HepG2 (cell line): ENCODE measurements at regions not wholly inside any gene's neighbourhood (a gene's known extent, or its start where the extent isn't known, plus 50 kb on each side); places are given as distances from the start of the nearest gene placed in this dataset.

Experiments used
- ATAC-seq: fragments of 200-7000 bp; cut with Tn5 transposase; 3 replicates; pipeline ENCODE4 v1.9.1; 2020; ENCODE audit warnings: mild to moderate bottlenecking, moderate library complexity
- BruUV-seq: library from RNA; stranded (reverse); fragments of 400-500 nt; replicated peaks from 2 replicates; lab custom pipeline; 2021; lab: Mats Ljungman, UMichigan
- CTCF ChIA-PET: fragments of 300-600 bp; formaldehyde crosslinking; extraction: SDS; loops from one replicate; lab custom pipeline; 2021; ENCODE audit warnings: low total read pairs, inconsistent platforms, low intra/inter-chr PET ratio; lab: Yijun Ruan, JAX
- POLR2A ChIA-PET: fragments of 350-600 bp; sonication (Branson Sonifier 250); formaldehyde crosslinking; loops from one replicate; lab custom pipeline; 2020; ENCODE audit warnings: antibody characterized with exemption, inconsistent platforms; lab: Yijun Ruan, JAX
- DNase-seq: peaks from one replicate; pipeline ENCODE4 v3.0.0-alpha.2; 2015; ENCODE audit warnings: low spot score
- FAIRE-seq: peaks from 3 replicates; lab custom pipeline; 2011; peaks lifted over from hg19 to GRCh38; lab: Jason Lieb, UNC
- H2AFZ ChIP-seq: one replicate; pipeline ENCODE4 v1.6.1; 2011; ENCODE audit warnings: low read length, inconsistent platforms
- H3K27ac ChIP-seq: fragments of 300-600 bp; 3 replicates; pipeline ENCODE4 v1.8.0; 2011; ENCODE audit warnings: mixed run types, mild to moderate bottlenecking, mixed read lengths, low read length, inconsistent platforms; ENCODE audit not compliant: insufficient read depth; ENCODE audit errors: extremely low read length
- H3K27me3 ChIP-seq, 2 experiments: fragments of 200-600 bp in 1 of 2; 2 replicates in 1 of 2; 3 replicates in 1 of 2; pipeline versions ENCODE4 v1.6.0 to v1.8.0; 2011; ENCODE audit warnings: low read length in 2 of 2, mild to moderate bottlenecking in 2 of 2, moderate library complexity in 2 of 2, inconsistent platforms in 1 of 2; ENCODE audit not compliant: insufficient read depth in 2 of 2, control insufficient read depth in 1 of 2
- H3K36me3 ChIP-seq, 2 experiments: fragments of 200-600 bp in 1 of 2; replicated peaks in 1 of 2; 2 replicates in 1 of 2; 3 replicates in 1 of 2; pipeline versions ENCODE4 v1.5.1 to v1.8.0; 2011; ENCODE audit warnings: low read length in 2 of 2, inconsistent platforms in 1 of 2; ENCODE audit not compliant: insufficient read depth in 2 of 2, control insufficient read depth in 1 of 2
- H3K4me1 ChIP-seq: 2 replicates; pipeline ENCODE4 v1.5.1; 2012; ENCODE audit warnings: low read length, inconsistent platforms; ENCODE audit not compliant: insufficient read depth
- H3K4me2 ChIP-seq: 2 replicates; pipeline ENCODE4 v1.6.0; 2011; ENCODE audit warnings: low read depth, low read length, inconsistent platforms
- H3K4me3 ChIP-seq, 3 experiments: fragments of 200-600 bp in 1 of 3; sonication (generic), shearing (Covaris generic) in 1 of 3; replicated peaks in 1 of 3; 2 replicates each; pipeline ENCODE4 v1.5.1; 2011 to 2016; ENCODE audit warnings: low read length in 3 of 3, inconsistent platforms in 2 of 3, low read depth in 2 of 3, mild to moderate bottlenecking in 2 of 3, control low read depth in 1 of 3, mixed read lengths in 1 of 3; ENCODE audit not compliant: insufficient read depth in 1 of 3
- H3K79me2 ChIP-seq: one replicate; pipeline ENCODE4 v1.6.1; 2011; ENCODE audit warnings: low read length, inconsistent platforms; ENCODE audit not compliant: insufficient read depth
- H3K9ac ChIP-seq: 2 replicates; pipeline ENCODE4 v1.6.0; 2011; ENCODE audit warnings: mild to moderate bottlenecking, low read depth, low read length, inconsistent platforms; ENCODE audit not compliant: insufficient read depth
- H3K9me3 ChIP-seq: 2 replicates; pipeline ENCODE4 v1.5.1; 2012; ENCODE audit warnings: mild to moderate bottlenecking, low read length
- H4K20me1 ChIP-seq: 2 replicates; pipeline ENCODE4 v1.6.0; 2011; ENCODE audit warnings: inconsistent platforms, mild to moderate bottlenecking, low read length, moderate library complexity; ENCODE audit not compliant: insufficient read depth
- KLF12 ChIP-seq: sonication (generic); formaldehyde crosslinking; IDR thresholded peaks from 2 replicates; pipeline ENCODE4 v1.4.0; 2020; ENCODE audit warnings: missing genetic modification reagents, borderline replicate concordance
- MTA3 ChIP-seq: sonication (generic); formaldehyde crosslinking; IDR thresholded peaks from 2 replicates; pipeline ENCODE4 v1.4.0; 2020; ENCODE audit warnings: missing genetic modification reagents
- MYC ChIP-seq: sonication (generic); formaldehyde crosslinking; IDR thresholded peaks from 2 replicates; pipeline ENCODE4 v1.9.0; 2021; ENCODE audit warnings: missing genetic modification reagents, borderline replicate concordance
- RFX1 ChIP-seq: fragments of 450-650 bp; IDR thresholded peaks from 2 replicates; pipeline ENCODE4 v1.6.1; 2017
- SALL1 ChIP-seq: sonication (generic); formaldehyde crosslinking; IDR thresholded peaks from 2 replicates; pipeline ENCODE4 v1.8.0; 2022; ENCODE audit warnings: mild to moderate bottlenecking, missing genetic modification reagents
- SP140L ChIP-seq: sonication (generic); formaldehyde crosslinking; IDR thresholded peaks from 2 replicates; pipeline ENCODE4 v1.4.0; 2020; ENCODE audit warnings: missing genetic modification reagents, borderline replicate concordance
- STAG1 ChIP-seq: sonication (generic); formaldehyde crosslinking; IDR thresholded peaks from 2 replicates; pipeline ENCODE4 v1.4.0; 2020; ENCODE audit warnings: missing genetic modification reagents
- TBL1XR1 ChIP-seq: fragments of 150-350 bp; IDR thresholded peaks from 2 replicates; pipeline ENCODE4 v1.6.1; 2014; ENCODE audit warnings: borderline replicate concordance, low read length; ENCODE audit not compliant: partially characterized antibody
- ZC3H4 ChIP-seq: sonication (generic); formaldehyde crosslinking; IDR thresholded peaks from 2 replicates; pipeline ENCODE4 v1.4.0; 2020; ENCODE audit warnings: missing genetic modification reagents, borderline replicate concordance
- ZNF251 ChIP-seq: sonication (generic); formaldehyde crosslinking; IDR thresholded peaks from 2 replicates; pipeline ENCODE4 v1.9.0; 2021; ENCODE audit warnings: mild to moderate bottlenecking, missing genetic modification reagents
- ZNF775 ChIP-seq: sonication (generic); formaldehyde crosslinking; IDR thresholded peaks from 2 replicates; pipeline ENCODE4 v1.4.0; 2020; ENCODE audit warnings: missing genetic modification reagents, mild to moderate bottlenecking, moderate library complexity, borderline replicate concordance
- WGBS: methylation state at CpG from one replicate; pipeline ENCODE4 v1.1.6; 2017; ENCODE audit warnings: low lambda C conversion rate; 5-methylcytosine and 5-hydroxymethylcytosine counted together
- in situ Hi-C: cut with HindIII; loops from 2 replicates; pipeline ENCODE4 v1.10.0; 2017; ENCODE audit warnings: low pct_unique_long_range_greater_than_20kb; ENCODE audit not compliant: extremely low pct_ligation_motif_present
- intact Hi-C: fragments of 100-400 bp; cut with micrococcal nuclease; formaldehyde crosslinking; loops from one replicate; pipeline ENCODE4 v1.10.0; 2022; ENCODE audit not compliant: unreplicated experiment
- TF ChIP-seq, protein P1 (sequence below): sonication (generic); formaldehyde crosslinking; IDR thresholded peaks from 2 replicates; pipeline ENCODE4 v1.4.0; 2020; ENCODE audit warnings: mild to moderate bottlenecking, missing genetic modification reagents

DNA sequence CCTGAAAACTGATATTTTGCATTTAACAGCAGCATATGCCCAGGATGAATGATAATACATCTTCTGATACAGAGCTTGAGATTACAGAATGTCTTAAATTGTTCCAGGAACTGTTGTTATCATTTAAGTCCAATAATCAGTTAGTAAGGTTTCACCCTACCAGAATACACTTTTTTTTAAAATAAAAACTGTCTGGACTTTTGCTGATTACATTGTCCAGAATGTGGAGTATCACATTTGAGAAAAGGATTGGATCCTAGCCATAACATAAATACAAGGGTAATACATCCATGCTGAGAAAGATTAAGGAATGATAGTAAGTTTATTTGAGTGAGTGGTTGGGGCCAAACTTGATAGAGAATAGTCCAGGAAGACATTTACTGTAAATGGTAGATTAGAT is 71.0 kb downstream of the SEPTIN7 start (continued):
- TF ChIP-seq, protein P1, sequence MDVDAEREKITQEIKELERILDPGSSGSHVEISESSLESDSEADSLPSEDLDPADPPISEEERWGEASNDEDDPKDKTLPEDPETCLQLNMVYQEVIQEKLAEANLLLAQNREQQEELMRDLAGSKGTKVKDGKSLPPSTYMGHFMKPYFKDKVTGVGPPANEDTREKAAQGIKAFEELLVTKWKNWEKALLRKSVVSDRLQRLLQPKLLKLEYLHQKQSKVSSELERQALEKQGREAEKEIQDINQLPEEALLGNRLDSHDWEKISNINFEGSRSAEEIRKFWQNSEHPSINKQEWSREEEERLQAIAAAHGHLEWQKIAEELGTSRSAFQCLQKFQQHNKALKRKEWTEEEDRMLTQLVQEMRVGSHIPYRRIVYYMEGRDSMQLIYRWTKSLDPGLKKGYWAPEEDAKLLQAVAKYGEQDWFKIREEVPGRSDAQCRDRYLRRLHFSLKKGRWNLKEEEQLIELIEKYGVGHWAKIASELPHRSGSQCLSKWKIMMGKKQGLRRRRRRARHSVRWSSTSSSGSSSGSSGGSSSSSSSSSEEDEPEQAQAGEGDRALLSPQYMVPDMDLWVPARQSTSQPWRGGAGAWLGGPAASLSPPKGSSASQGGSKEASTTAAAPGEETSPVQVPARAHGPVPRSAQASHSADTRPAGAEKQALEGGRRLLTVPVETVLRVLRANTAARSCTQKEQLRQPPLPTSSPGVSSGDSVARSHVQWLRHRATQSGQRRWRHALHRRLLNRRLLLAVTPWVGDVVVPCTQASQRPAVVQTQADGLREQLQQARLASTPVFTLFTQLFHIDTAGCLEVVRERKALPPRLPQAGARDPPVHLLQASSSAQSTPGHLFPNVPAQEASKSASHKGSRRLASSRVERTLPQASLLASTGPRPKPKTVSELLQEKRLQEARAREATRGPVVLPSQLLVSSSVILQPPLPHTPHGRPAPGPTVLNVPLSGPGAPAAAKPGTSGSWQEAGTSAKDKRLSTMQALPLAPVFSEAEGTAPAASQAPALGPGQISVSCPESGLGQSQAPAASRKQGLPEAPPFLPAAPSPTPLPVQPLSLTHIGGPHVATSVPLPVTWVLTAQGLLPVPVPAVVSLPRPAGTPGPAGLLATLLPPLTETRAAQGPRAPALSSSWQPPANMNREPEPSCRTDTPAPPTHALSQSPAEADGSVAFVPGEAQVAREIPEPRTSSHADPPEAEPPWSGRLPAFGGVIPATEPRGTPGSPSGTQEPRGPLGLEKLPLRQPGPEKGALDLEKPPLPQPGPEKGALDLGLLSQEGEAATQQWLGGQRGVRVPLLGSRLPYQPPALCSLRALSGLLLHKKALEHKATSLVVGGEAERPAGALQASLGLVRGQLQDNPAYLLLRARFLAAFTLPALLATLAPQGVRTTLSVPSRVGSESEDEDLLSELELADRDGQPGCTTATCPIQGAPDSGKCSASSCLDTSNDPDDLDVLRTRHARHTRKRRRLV (CRISPR knock-in tag): no peak
- no peak for TF ChIP-seq ZC3H4 (CRISPR knock-in tag)
- TF ChIP-seq TBL1XR1: no peak
- no peak for TF ChIP-seq ZNF251
- TF ChIP-seq SP140L (CRISPR knock-in tag): no peak
- no peak for TF ChIP-seq ZNF775
- no peak for TF ChIP-seq MYC (CRISPR knock-in tag)
- TF ChIP-seq MTA3: no peak
- no peak for TF ChIP-seq SALL1 (CRISPR knock-in tag)

DNA sequence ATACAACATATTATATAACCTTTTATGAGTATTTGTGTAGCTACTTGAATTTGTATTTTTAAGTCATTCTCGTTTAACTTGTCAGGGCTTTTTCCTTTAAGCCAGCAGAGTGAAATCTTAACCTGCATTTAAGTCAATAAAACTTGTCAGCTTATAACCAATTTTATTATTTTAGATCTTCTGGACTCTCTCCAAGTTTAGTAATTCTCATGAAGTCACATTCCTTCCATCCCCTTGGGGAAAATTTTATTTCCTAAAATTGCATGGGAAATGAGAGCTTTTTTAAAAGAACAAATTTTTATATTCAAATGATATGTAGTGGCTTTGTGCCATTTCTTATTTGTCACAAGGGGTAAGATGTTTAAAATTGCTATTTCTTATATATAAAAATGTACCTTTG is 74.0 kb downstream of the SEPTIN7 start:
- H3K4me3 ChIP-seq: no peak overlapping the region
- intact Hi-C loops (no loop called here), in situ Hi-C loops (no loop called here)
- peaks cover 2% of the 10 kb centered on the region for H3K79me2 ChIP-seq
- no peak overlapping the region for H3K9ac ChIP-seq
- POLR2A ChIA-PET: no interaction called here
- H3K27me3 ChIP-seq: no peaks in the 10 kb centered on the region
- no peak overlapping the region for H2AFZ ChIP-seq
- H3K4me1 ChIP-seq: peaks cover 10% of the 10 kb centered on the region; the same call in 1 of the 2 replicates
- H4K20me1 ChIP-seq: no peaks in the 10 kb centered on the region
- no TSS peak for BruUV-seq
- H3K9me3 ChIP-seq: no peaks in the 10 kb centered on the region
- TF ChIP-seq STAG1 (CRISPR knock-in tag): no peak
- TF ChIP-seq RFX1: no peak
- TF ChIP-seq KLF12: no peak
- no peak for TF ChIP-seq MTA3
- no peak overlapping the region for H3K27ac ChIP-seq
- DNase-seq (no peak), ATAC-seq (no peak), FAIRE-seq (no peak)
- H3K36me3 ChIP-seq: 0 out of 5 replicates have a peak, but pooled peaks cover 0 to 7% of the 10 kb centered on the region in 2 experiments
- CTCF ChIA-PET: no interaction called here
- WGBS: 98% methylated on average over 1 of the region's 1 CpG
- H3K4me2 ChIP-seq: no peak overlapping the region
